IMR-90 (cell line): ENCODE measurements at regions not wholly inside any gene's neighbourhood (a gene's known extent, or its start where the extent isn't known, plus 50 kb on each side); places are given as distances from the start of the nearest gene placed in this dataset.

Experiments
- ATAC-seq: fragments of 200-7000 bp; cut with Tn5 transposase; 2 replicates; pipeline ENCODE4 v1.9.1; 2020; ENCODE audit warnings: low read depth, mild to moderate bottlenecking, moderate library complexity
- BruUV-seq: library from RNA; stranded (reverse); fragments of 400-500 nt; replicated peaks from 2 replicates; lab custom pipeline; 2021; lab: Mats Ljungman, UMichigan
- CTCF ChIA-PET: fragments of 300-600 bp; formaldehyde crosslinking; extraction: SDS; loops from one replicate; lab custom pipeline; 2021; ENCODE audit warnings: antibody characterized with exemption; lab: Yijun Ruan, JAX
- POLR2A ChIA-PET: fragments of 300-600 bp; sonication (Branson Sonifier 250); formaldehyde crosslinking; loops from one replicate; lab custom pipeline; 2022; ENCODE audit warnings: antibody characterized with exemption; ENCODE audit not compliant: unreplicated experiment; lab: Charles Lee
- DNase-seq: peaks from one replicate; pipeline ENCODE4 v3.0.0; 2013
- H2AFZ ChIP-seq: replicated peaks from 2 replicates; pipeline ENCODE3; 2013; ENCODE audit warnings: low read length, mild to moderate bottlenecking; ENCODE audit not compliant: poor library complexity
- H2AK5ac ChIP-seq: 2 replicates; pipeline ENCODE4 v1.6.1; 2013; ENCODE audit warnings: low read depth, low read length, inconsistent platforms
- H2AK9ac ChIP-seq: replicated peaks from 2 replicates; pipeline ENCODE3; 2013; ENCODE audit warnings: mild to moderate bottlenecking, low read depth, low read length, moderate library complexity; ENCODE audit not compliant: poor library complexity
- H2BK120ac ChIP-seq: 2 replicates; pipeline ENCODE4 v1.6.1; 2013; ENCODE audit warnings: low read depth, low read length, inconsistent platforms
- H2BK15ac ChIP-seq: 3 replicates; pipeline ENCODE4 v1.6.1; 2013; ENCODE audit warnings: low read depth, low read length, inconsistent platforms
- H2BK20ac ChIP-seq: 2 replicates; pipeline ENCODE4 v1.6.1; 2013; ENCODE audit warnings: low read depth, mild to moderate bottlenecking, inconsistent platforms, low read length, moderate library complexity
- H2BK5ac ChIP-seq: 2 replicates; pipeline ENCODE4 v1.6.1; 2013; ENCODE audit warnings: mild to moderate bottlenecking, low read depth, low read length, inconsistent platforms; ENCODE audit not compliant: poor library complexity, severe bottlenecking
- H3K14ac ChIP-seq: replicated peaks from 2 replicates; pipeline ENCODE4 v1.6.1; 2013; ENCODE audit warnings: low read depth, low read length, inconsistent platforms
- H3K18ac ChIP-seq: 2 replicates; pipeline ENCODE4 v1.6.1; 2013; ENCODE audit warnings: low read depth, low read length, control low read depth
- H3K23ac ChIP-seq: 2 replicates; pipeline ENCODE4 v1.6.1; 2013; ENCODE audit warnings: low read depth, low read length, inconsistent platforms
- H3K27ac ChIP-seq: 2 replicates; pipeline ENCODE4 v1.5.1; 2013; ENCODE audit warnings: mild to moderate bottlenecking, control low read depth, low read length; ENCODE audit not compliant: insufficient read depth
- H3K27me3 ChIP-seq: 2 replicates; pipeline ENCODE4 v1.6.1; 2013; ENCODE audit warnings: low read length; ENCODE audit not compliant: control insufficient read depth, insufficient read depth
- H3K36me3 ChIP-seq: 2 replicates; pipeline ENCODE4 v1.6.1; 2013; ENCODE audit warnings: low read length, mixed read lengths; ENCODE audit not compliant: control insufficient read depth, insufficient read depth
- H3K4ac ChIP-seq: 2 replicates; pipeline ENCODE4 v1.6.1; 2013; ENCODE audit warnings: low read depth, low read length, inconsistent platforms
- H3K4me1 ChIP-seq: 2 replicates; pipeline ENCODE4 v1.6.1; 2013; ENCODE audit warnings: low read length, mixed read lengths; ENCODE audit not compliant: control insufficient read depth, insufficient read depth
- H3K4me2 ChIP-seq: 2 replicates; pipeline ENCODE4 v1.6.1; 2013; ENCODE audit warnings: low read depth, mild to moderate bottlenecking, control low read depth, low read length, moderate library complexity
- H3K4me3 ChIP-seq: 2 replicates; pipeline ENCODE4 v1.5.1; 2013; ENCODE audit warnings: low read depth, mild to moderate bottlenecking, control low read depth, low read length, moderate library complexity; ENCODE audit not compliant: insufficient read depth
- H3K56ac ChIP-seq: 2 replicates; pipeline ENCODE4 v1.6.1; 2013; ENCODE audit warnings: low read length, inconsistent platforms; ENCODE audit not compliant: insufficient read depth; ENCODE audit errors: extremely low read depth
- H3K79me1 ChIP-seq, 2 experiments: 2 replicates each; pipeline ENCODE4 v1.6.1; 2013; ENCODE audit warnings: low read length in 2 of 2, inconsistent platforms in 1 of 2, low read depth in 1 of 2
- H3K9ac ChIP-seq: 2 replicates; pipeline ENCODE4 v1.6.1; 2013; ENCODE audit warnings: low read depth, low read length, control low read depth
- H3K9me1 ChIP-seq: 2 replicates; pipeline ENCODE4 v1.6.1; 2013; ENCODE audit warnings: low read length, inconsistent platforms; ENCODE audit not compliant: insufficient read depth
- H3K9me3 ChIP-seq: 2 replicates; pipeline ENCODE4 v1.6.1; 2013; ENCODE audit warnings: low read length; ENCODE audit not compliant: control insufficient read depth, insufficient read depth
- H4K20me1 ChIP-seq: 2 replicates; pipeline ENCODE4 v1.6.1; 2013; ENCODE audit warnings: low read length, inconsistent platforms; ENCODE audit not compliant: insufficient read depth
- H4K5ac ChIP-seq: 2 replicates; pipeline ENCODE4 v1.6.1; 2013; ENCODE audit warnings: mild to moderate bottlenecking, low read depth, low read length, control low read depth
- H4K8ac ChIP-seq, 2 experiments: 2 replicates each; pipeline ENCODE4 v1.6.1; 2013; ENCODE audit warnings: low read depth in 2 of 2, low read length in 2 of 2, control low read depth in 1 of 2, inconsistent platforms in 1 of 2
- H4K91ac ChIP-seq: 2 replicates; pipeline ENCODE4 v1.6.1; 2013; ENCODE audit warnings: low read depth, low read length, inconsistent platforms; ENCODE audit not compliant: insufficient read depth
- BHLHE40 ChIP-seq: fragments of 150-350 bp; IDR thresholded peaks from 2 replicates; pipeline ENCODE4 v1.6.1; 2016; ENCODE audit warnings: mild to moderate bottlenecking, low read depth, low read length
- ELK1 ChIP-seq: fragments of 150-350 bp; IDR thresholded peaks from 2 replicates; pipeline ENCODE4 v1.6.1; 2016; ENCODE audit warnings: low read depth, mild to moderate bottlenecking, low read length, moderate library complexity, borderline replicate concordance
- MAFK ChIP-seq: IDR thresholded peaks from 2 replicates; pipeline ENCODE4 v1.6.1; 2012; ENCODE audit warnings: low read depth, low read length, improper control_type of control experiment
- MAZ ChIP-seq: IDR thresholded peaks from 2 replicates; pipeline ENCODE4 v1.6.1; 2012; ENCODE audit warnings: low read depth, mild to moderate bottlenecking, low read length, improper control_type of control experiment, moderate library complexity, borderline replicate concordance
- MXI1 ChIP-seq: IDR thresholded peaks from 2 replicates; pipeline ENCODE4 v1.6.1; 2012; ENCODE audit warnings: low read depth, mild to moderate bottlenecking, low read length, moderate library complexity, borderline replicate concordance
- RAD21 ChIP-seq: IDR thresholded peaks from 2 replicates; pipeline ENCODE4 v1.6.1; 2012; ENCODE audit warnings: low read length, improper control_type of control experiment
- RFX5 ChIP-seq: IDR thresholded peaks from 2 replicates; pipeline ENCODE4 v1.8.0; 2012; ENCODE audit warnings: low read depth, mild to moderate bottlenecking, low read length, moderate library complexity
- WGBS, 2 experiments: methylation state at CpG; one replicate each; pipeline versions ENCODE4 v1.1.5 to v1.1.7; 2013; ENCODE audit warnings: missing lambda C conversion rate in 2 of 2; ENCODE audit not compliant: insufficient read length in 1 of 2; ENCODE audit errors: extremely low coverage in 2 of 2; 5-methylcytosine and 5-hydroxymethylcytosine counted together
- dilution Hi-C: fragments of 300-500 bp; cut with HindIII; formaldehyde crosslinking; loops from one replicate; pipeline ENCODE4 v1.14.3; 2018; ENCODE audit warnings: low sequenced_read_pairs; ENCODE audit not compliant: unreplicated experiment
- in situ Hi-C: fragments of 300-500 bp; cut with MboI; formaldehyde crosslinking; loops from 3 replicates; pipeline ENCODE4 v1.14.3; 2019; ENCODE audit warnings: low sequenced_read_pairs, inconsistent platforms, mixed read lengths
- intact Hi-C: fragments of 100-400 bp; cut with micrococcal nuclease; formaldehyde crosslinking; loops from 2 replicates; pipeline ENCODE4 v1.10.0; 2022

GRCh38 chr2:199057936-199058335 lies 399.8 kb downstream of the SATB2 start:
- Histone ChIP-seq H3K36me3 (no peaks in the 10 kb centered on the region), H3K79me1 (no peaks in the 10 kb centered on the region), H3K4me1 (no peaks in the 10 kb centered on the region), H2AK9ac (no peak overlapping the region), H3K56ac (no peak overlapping the region), H3K9me3 (no peaks in the 10 kb centered on the region), H3K9me1 (no peaks in the 10 kb centered on the region), H2BK20ac (no peak overlapping the region), H3K4me2 (no peak overlapping the region), H3K9ac (no peak overlapping the region), H2AFZ (no peak overlapping the region), H2BK5ac (no peak overlapping the region), H3K14ac (no peak overlapping the region), H2AK5ac (no peak overlapping the region), H3K27ac (no peak overlapping the region), H3K27me3 (no peaks in the 10 kb centered on the region), H4K8ac (no peak overlapping the region), H3K23ac (no peak overlapping the region), H4K5ac (no peak overlapping the region), H4K20me1 (no peaks in the 10 kb centered on the region), H3K18ac (no peak overlapping the region), H2BK120ac (no peak overlapping the region), H2BK15ac (no peak overlapping the region), H3K4me3 (no peak overlapping the region), H3K4ac (no peak overlapping the region), H4K91ac (no peak overlapping the region)
- ChIA-PET POLR2A (no interaction called here), CTCF (interaction anchor here (0.6 kb wide), 1 partner anchor 201 kb away, joined by 4 read pairs; no protein-coding TSS in a partner anchor)
- intact Hi-C loops (no loop called here), in situ Hi-C loops (no loop called here), dilution Hi-C loops (no loop called here)
- ATAC-seq (no peak), DNase-seq (peak; percentile 0)
- WGBS, 2 experiments, result no CpG with 5 or more reads among the region's 2 CpGs
- TF ChIP-seq MAZ (no peak), MAFK (no peak), RFX5 (no peak), ELK1 (no peak), MXI1 (no peak), BHLHE40 (no peak), RAD21 (no peak)
- BruUV-seq, result no TSS peak
